Activated effector memory CD4-positive, alpha-beta T cell treated with anti-CD3 and anti-CD28 coated beads, Interleukin-2, amount 50 U/mL, for 16 hours (primary cell): ENCODE measurements at regions not wholly inside any gene's neighbourhood (a gene's known extent, or its start where the extent isn't known, plus 50 kb on each side); places are given as distances from the start of the nearest gene placed in this dataset.
"Not testable (repeated sequence)": the region's sequence is repeated elsewhere in the genome, so short reads cannot be mapped to it uniquely, and the experiment has no call there.

Experiments
- DNase-seq: peaks from one replicate; pipeline ENCODE4 v3.0.0-alpha.2; 2020

DNA sequence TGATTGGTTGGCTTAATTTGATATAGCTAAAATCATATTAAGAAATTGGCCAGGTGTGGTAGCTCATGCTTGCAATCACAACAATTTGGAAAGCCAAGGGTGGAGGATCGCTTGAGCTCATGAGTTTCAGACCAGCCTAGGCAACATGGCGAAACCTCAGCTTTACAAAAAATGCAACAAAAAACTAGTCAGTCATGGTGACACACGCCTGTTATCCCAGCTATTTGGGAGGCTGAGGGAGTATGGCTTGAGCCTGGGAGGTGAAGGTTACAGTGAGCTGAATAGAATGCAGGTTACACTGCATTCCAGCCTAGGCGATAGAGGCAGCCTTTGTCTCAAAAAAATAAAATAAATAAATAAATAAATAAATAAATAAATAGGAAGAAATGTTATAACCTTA lies 1579.6 kb upstream of the SLC10A2 start:
- DNase-seq = no peak

DNA sequence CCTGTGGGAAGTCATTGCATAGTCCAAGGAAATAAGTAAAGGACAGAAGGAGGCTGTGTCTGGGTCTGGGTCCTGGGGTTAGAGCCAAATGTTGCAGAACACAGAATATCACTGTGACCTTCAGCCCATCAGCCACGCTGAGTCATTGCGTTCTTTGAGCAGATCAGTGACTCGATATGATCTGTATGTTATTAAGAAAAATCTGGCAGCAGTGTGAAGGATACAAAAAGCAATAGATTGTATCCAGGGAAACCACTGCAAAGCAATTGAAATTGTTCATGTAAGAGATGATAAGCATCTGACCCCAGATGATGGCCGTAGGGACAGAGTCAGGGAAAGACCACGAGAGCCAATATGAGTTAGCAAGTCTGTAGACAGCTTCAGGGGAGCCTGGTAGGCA lies 1575.1 kb upstream of the SLC10A2 start:
- no peak for DNase-seq

DNA sequence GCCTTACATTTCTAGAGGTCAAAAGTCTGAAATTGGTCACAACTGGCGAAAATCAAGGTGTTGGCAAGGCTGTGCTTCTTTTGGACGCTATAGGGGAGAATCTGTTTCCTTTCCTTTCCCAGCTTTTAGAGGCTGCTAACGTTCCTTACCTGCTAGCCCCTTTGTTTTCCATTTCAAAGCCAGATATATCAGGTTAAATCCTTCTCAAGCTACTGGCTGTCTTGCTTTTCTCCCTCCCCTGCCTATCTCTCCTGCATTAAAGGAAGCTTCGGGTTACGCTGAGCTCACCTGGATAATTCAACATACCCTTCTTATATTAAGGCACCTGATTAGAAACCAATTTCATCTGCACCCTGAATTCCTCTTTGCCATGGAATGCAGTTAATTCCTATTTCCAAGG lies 1569.7 kb upstream of the SLC10A2 start:
- no peak for DNase-seq

DNA sequence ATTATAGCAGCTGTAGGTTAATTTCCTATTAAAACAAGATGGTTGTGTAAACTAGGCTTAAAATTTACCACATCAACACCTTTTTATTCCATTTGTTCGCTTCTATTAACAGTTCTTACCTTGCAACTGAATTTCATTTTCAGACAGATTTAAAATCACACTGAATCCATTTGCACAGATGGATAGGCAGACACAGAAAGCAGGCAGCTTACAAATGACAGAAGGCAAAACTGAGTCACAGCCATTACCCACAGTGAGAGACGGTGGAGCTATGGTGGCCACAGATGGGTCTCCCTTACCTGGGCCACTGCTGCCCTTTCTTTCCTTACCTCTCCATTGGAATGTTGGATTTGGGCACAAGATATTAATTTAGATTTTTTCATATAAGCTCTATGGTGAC lies 1567.8 kb upstream of the SLC10A2 start:
- no peak for DNase-seq

DNA sequence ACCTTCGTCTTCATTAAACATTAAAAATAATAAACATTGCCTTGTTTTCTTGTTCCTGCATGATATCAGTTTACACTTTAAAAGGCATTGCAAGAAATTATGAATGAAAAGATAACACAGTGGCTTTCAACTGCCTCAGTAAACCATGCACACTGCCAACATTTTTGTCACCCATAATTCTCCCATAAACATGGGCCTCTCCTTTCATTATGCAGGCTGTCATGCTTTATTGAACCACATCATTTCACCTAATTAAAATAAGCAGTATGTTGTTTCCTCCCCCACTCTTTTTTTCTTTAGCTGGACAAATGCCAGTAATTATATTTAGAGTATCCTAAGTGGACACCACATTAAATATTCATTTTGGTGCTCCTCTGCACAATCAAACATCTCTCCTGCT lies 1566.5 kb upstream of the SLC10A2 start:
- no peak for DNase-seq

DNA sequence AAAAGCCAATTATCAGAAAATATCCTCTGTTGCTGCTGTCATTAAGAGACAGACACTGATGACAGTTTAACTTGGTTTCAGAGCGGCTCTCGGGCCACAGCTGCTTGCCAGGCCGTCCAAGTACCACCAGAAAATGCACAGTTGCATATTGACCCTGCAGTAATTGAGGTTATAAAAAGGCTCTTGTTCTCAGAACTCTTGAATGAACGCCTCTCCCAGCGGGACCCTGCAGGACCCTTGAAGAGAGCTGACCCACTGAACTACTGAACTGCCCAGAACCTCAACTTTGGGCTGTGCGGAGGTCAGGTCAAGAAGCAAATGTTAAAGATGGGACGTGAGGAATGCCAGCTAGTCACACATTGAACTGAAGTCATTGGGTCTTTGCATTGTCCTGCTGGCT lies 1559.0 kb upstream of the SLC10A2 start:
- DNase-seq = no peak

DNA sequence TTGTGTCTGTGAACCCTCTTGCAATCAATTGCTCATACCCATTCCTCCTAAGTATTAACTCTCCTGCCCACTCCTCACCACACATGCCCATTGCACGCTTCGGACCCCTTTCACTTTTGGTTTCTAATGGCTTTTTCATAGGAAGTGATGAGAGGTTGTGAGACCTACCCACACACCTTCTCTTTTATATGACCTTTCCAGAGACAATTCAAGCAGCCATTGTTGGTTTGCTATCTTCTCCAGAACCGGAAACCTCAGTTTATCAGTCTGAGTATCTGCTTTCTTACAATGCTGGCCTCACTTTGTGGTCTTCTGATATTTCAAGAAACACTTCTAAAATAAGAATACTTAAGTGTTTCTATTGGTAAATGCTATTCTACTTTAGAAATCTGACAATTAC lies 1550.8 kb upstream of the SLC10A2 start:
- DNase-seq = no peak

DNA sequence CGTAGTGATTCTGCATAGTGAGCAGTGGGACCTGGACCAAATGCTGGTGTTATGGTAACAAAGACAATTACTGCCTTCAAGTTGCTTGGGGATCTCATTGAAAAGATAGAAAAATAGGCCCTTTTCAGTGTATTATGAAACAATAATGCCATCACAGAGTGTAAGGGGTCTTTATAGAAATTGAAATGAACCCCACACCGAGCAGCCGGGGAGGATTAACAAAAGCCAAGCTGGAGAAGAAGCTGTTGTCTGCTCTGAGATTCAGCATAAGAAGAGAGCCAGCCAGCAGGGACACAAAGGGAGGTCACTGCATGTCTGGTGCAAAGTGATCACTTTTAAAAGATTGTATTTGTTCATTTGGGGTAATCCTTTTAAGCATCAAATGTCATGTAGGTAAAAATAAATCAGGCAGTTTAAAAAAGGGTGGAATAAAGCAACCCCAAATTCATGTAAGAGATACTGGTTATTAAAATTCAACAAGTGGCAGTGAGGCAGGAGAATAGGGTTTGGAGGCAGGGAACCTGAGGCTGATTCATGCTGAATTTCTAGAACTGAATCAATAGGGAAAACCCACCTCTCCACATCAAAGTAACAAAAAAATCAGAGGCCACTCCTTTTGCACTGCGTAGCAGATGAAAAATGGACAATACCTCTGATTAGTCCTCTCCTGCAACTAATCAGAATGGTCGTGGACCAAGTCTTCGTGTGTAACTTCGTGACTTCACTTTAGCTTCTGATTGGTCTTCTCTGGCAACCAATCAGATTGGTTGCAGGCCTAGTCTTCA lies 1548.3 kb upstream of the SLC10A2 start:
- DNase-seq = no peak

DNA sequence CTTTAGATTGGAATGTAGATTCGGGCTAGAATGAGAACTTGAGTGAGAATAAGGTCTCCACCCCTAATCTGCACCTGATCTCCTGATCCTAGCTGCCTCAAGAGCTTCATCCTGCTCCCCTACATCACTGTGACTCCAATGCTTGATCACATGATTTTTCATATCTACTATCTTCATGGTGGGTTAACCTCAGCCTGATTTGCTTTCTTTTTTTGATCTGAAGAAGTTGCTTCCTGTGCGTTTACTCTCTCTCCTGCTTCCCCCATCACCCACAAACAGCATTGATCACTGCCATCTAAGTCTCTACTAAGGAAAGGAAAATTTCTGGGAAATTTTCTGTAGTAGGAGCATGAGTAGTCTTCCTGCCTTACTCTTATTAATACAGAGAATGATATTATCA lies 1542.1 kb upstream of the SLC10A2 start:
- DNase-seq = no peak

DNA sequence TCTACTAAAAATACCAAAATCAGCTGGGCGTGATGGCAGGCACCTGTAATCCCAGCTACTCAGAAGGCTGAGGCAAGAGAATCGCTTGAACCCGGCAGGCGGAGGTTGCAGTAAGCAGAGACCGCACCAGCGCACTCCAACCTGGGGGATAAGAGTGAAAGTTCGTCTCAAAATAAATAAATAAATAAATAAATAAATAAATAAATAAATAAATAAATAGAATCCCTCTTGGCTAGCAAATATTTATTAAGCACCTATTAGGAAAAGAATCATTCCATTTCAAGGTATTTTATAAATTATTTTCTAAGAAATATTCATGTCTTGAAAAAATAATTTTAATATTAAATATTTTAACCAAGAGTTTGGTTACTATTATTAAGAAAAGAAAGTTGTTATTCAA lies 1539.2 kb upstream of the SLC10A2 start:
- not testable (repeated sequence) for DNase-seq

DNA sequence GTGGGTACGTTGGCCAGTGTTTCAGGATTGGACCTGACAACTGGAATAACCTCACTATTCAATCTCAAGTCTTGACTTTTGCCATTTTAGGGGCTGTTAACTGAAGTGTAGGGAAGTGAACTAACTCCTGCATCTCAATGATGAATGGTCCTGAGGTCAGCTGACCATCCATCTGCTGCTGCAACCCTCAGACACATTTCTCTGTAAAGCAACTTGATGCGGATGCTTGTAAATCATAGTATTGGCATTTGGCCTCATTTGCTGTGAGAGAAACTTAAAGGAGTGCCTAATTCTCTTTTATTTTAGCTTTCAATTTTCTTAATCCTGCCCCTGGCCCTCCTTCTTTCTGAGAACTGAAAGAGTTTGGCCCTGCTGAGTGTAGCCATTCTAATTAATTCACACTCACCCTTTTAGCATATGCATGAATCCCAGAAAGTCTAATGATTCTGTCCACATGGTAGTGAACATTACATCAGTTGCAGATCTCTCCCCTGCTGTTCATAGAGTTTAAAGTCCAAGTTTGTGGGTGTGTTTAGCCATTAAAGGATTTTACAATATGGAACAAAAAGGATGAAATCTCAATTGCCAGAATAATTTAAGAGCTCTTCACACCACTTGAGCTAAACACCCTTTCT lies 1531.4 kb upstream of the SLC10A2 start:
- no peak for DNase-seq

DNA sequence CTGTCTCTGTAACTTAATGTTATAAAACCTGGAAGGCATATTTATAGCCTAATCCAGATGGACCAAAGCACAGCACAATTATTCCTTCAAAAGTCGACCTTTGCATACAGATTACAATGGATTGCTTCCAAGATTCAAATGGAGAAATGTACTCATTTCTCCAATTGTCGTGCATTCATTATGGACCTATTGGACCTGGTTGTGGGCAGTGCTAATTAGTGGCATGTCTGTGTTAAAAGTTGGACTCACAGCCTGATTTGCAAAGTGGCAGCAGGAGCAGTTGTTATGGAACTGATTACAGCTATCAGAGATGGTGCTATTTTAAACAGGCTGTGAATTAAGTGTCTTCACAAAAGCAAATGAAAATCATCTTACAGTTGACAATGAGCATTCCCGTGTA lies 1529.3 kb upstream of the SLC10A2 start:
- DNase-seq = no peak

DNA sequence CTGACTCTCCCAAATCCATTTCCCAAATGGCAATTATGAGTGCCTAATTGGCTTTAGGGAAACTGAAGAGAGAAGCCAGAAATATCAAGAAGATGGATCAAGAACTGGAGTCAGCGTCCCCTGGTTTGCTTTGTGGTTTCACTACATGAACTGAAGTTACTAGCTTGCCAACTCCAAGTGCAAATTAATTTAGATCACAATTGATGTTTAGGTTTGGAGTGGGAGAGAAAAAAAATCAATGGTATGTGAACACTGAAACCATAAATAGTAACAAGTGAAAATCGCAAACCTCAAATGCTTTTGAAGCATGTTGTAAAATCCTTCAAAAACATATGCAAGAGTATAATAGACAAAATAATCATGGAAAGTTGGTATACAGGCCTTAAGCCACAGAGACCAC lies 1528.6 kb upstream of the SLC10A2 start:
- no peak for DNase-seq

DNA sequence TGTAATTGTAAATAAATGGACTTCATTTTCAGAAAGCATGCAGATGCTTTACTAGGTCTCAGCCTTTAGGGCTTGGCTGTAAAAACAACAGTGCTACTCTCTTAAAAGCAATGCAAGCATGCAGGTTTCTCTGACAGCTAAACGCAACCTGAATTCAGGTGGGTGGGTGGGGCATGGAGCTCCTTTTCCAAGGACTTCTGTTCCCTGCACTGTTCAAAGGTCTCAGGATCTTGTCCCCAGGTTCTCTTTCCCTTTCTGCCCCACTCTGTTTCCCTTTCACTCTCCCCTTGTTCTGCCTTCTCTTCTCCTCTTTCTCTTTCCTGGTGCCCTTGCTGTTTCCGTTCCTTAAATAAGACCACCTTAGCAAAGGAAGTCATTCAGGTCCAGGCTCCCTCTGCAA lies 1527.5 kb upstream of the SLC10A2 start:
- DNase-seq = no peak

DNA sequence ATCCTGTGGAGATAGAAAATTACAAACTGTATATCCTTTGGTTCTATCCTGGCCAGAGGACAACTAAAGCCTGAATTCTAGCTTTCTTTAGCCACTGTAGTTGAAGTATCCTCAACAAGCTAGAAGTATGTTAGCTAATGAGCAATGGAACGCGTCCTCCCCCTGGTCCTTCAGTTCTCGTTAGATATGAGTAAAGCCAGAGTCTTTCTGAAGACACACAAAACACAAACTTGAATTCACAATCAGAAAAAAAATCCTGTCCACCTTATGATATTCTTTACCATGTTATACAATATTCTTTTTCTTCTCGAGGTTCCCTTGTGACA lies 1527.0 kb upstream of the SLC10A2 start:
- DNase-seq = no peak

DNA sequence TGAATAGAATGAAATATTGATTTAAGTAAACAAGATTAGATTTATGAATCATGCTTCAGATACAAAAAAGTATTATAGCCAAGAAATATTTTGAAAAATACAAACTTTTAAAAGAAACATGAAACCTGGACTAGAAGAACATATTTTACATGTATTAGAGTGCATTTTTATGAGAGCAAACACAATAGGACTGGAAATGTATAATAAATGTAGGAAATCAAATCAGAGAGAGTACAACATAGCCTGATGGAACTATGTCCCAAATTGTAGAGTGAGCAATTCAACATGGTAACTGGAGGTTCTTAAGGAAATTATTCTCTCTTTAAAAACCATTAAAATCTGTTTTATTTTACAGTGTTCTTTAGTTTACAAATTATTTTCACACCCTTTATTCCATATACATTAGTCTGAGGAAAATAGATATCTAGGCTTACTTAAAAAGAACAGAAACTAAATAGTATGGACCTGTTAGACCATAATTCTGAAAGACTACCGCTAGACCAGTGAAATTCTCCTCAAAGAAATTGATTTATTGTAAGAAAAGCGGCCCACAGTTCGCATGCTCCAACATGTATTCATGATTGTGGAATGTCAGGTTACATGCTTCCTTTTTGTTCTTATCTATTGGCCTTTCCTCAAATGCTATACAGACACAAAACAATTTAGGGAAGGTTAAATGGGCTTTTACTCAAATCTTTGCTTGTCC lies 1526.5 kb upstream of the SLC10A2 start:
- no peak for DNase-seq

DNA sequence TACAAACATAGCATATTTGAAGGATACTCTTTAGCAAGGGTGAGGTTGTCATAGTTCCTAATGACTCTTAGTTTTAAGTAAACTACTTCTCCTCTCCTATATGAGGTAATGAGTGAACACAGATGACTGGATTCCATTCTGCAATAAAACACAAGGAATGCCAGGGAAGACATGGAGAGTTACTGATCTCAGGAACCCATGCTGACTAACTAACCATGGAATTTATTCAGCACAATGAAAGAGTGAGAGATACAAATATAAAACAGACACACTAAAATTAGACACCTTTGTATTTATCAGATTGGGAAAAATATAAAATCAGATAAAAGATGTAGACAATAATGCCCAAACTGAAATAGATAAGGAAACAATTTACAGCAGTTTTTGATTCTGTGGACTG lies 1525.9 kb upstream of the SLC10A2 start:
- DNase-seq = no peak

DNA sequence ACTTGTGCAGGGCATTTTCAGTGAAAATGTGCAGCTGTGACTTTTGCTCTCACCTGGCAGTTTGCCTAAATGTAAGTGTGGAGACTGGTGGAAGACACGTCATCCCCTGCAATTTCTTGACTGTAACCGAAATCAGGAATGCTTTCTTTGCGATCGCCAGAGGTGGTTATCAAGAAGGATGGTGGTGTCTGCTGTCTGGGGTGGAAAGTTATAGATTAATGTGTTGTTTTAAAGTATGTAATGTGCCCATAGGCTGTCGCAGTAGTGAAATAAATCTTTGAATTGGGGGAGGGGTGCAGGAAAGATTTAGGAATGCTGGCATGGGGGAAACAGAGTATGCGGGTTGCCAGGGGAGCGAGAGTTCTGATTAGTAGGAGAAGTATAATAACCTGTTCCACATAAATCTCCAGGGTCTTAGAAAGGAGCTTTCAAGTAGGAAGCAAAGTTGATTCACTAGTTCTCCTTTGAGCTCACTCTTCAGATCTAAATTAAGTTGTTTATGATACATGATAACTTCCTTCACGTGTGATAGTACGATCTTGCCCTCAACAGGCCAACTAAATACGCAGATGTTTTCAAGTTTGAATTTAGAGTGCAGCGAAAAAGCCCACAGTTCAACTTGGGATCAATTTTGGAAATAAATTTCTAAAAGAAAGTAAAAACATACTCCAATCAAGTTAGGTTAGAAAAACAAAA lies 1520.0 kb upstream of the SLC10A2 start:
- DNase-seq = no peak

DNA sequence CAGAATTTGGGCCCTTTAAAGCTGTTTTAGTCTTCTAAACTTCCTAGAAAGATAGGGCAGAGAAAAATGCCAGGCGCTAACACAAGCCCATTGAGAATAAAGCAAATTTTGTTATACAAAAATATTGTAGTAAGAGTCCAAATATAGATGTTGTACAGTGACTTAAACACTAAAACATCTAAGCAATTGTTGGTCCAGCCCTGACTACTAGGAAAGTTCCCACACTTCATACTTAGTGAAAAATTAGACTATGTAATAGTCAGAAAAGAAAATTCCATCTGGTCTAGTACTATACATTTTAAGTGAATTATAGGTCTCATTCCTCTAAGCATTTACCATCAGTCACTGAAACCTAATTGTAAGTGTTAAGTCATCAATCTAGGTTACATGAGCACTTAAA lies 1518.3 kb upstream of the SLC10A2 start:
- no peak for DNase-seq

DNA sequence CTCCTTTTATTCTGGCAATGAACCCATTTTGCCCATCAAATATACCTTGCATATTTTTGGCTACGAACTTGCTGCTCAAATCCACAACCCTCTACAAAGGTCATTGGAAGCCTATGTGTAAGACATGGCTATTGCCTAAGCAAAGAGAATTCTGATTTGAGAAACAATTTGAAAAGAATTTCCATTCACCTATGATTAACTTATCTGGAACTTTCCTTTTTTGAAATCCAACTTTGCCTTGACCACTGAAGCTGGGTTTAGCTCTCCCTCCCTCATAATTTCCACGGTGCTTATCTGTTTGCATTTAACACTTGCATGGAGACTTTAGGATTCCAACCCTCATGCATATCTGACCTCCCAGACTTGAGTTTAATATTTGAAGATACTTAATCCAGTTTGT lies 1514.7 kb upstream of the SLC10A2 start:
- no peak for DNase-seq

DNA sequence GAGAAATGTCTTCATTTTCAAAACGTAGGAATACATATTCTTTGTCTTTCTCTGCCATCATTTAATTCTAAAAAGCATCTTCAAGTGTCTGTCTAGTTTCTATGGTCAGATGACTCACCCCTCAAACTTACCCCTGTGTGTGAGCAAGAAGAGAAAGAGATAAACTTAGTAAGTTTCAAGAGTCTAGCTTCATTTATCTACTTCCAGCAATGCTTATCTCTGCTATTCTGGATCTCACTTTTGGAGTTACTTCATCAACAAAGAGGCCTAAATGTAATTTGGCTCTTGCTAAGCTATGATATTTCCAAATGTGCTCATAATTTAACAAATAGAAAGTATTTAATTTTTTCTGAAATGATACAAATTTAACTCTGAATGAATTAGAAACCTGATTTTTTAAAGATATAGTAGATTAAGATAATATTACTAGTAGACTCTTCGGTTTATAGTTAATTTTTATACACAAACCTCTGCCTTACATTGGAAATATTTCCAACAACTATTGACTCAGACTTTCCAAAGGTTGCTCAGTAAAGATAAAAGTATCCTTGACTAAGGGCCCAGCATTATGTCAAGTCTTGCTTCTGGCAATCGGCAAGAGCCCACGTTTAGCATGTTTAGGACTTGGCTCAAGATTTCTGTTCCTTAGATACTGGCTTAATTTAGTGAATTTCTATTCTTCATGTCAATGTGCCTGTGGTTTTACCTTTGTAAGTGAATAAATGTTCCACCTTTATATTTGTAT lies 1511.0 kb upstream of the SLC10A2 start:
- no peak for DNase-seq

DNA sequence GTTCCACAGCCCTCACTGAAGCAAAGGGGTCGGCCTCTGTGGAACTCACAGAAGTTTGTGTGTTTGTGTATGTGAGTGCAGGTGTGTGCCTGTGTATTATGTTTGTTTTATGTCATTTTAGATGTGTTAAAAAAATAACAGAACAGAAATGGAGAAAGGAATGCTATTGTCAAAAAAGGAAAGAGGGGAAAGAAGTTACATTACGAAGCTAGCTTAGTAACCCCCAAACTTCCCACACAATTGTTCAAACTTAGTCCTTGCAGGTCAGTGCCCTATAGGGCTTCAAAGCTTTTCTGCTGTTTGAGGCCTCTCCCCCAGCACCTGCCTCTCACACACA lies 1505.6 kb upstream of the SLC10A2 start:
- DNase-seq = no peak
